GM18951 (cell line): ENCODE measurements at regions not wholly inside any gene's neighbourhood (a gene's known extent, or its start where the extent isn't known, plus 50 kb on each side); places are given as distances from the start of the nearest gene placed in this dataset.

Source experiments
- POLR2A ChIP-seq: IDR thresholded peaks from 4 replicates; pipeline ENCODE4 v1.6.1; 2011; ENCODE audit warnings: mild to moderate bottlenecking; ENCODE audit not compliant: insufficient read length, insufficient read depth; ENCODE audit errors: extremely low read depth
- in situ Hi-C: fragments of 300-500 bp; cut with MboI; formaldehyde crosslinking; loops from one replicate; pipeline ENCODE4 v1.12.0; 2022; ENCODE audit warnings: low sequenced_read_pairs, mixed read lengths, inconsistent platforms; ENCODE audit not compliant: unreplicated experiment

GRCh38 chr7:3149231-3149995 is 105.7 kb upstream of the CARD11 start:
- in situ Hi-C loops = no loop called here
- no peak for TF ChIP-seq POLR2A

- TF ChIP-seq POLR2A = no peak
- in situ Hi-C loops = loop anchor here (10.0 kb wide), 1 partner anchor 285 kb away; no protein-coding TSS in a partner anchor
Measured at GRCh38 chr7:3150027-3150426, 106.4 kb upstream of the CARD11 start.

GRCh38 chr7:3151784-3152183 is 108.1 kb upstream of the CARD11 start:
- in situ Hi-C loops = loop anchor here (10.0 kb wide), 1 partner anchor 287 kb away; no protein-coding TSS in a partner anchor
- no peak for TF ChIP-seq POLR2A

GRCh38 chr7:3152714-3153113 is 109.0 kb upstream of the CARD11 start:
- no peak for TF ChIP-seq POLR2A
- in situ Hi-C loops = loop anchor here (10.0 kb wide), 1 partner anchor 288 kb away; no protein-coding TSS in a partner anchor

- in situ Hi-C loops = loop anchor here (10.0 kb wide), 1 partner anchor 288 kb away; no protein-coding TSS in a partner anchor
Measured at GRCh38 chr7:3153118-3153517, 109.5 kb upstream of the CARD11 start.

GRCh38 chr7:3154317-3154716 is 110.7 kb upstream of the CARD11 start:
- no peak for TF ChIP-seq POLR2A
- in situ Hi-C loops = loop anchor here (10.0 kb wide), 1 partner anchor 290 kb away; no protein-coding TSS in a partner anchor

More at GRCh38 chr7:3153118-3153517, 109.5 kb upstream of the CARD11 start:
- no peak for TF ChIP-seq POLR2A

- TF ChIP-seq POLR2A = no peak
- in situ Hi-C loops = loop anchor here (10.0 kb wide), 1 partner anchor 290 kb away; no protein-coding TSS in a partner anchor
Measured at GRCh38 chr7:3154881-3155494, 111.3 kb upstream of the CARD11 start.

- in situ Hi-C loops = loop anchor here (10.0 kb wide), 1 partner anchor 292 kb away; no protein-coding TSS in a partner anchor
- TF ChIP-seq POLR2A = no peak
Measured at GRCh38 chr7:3156508-3156907, 112.8 kb upstream of the CARD11 start.

GRCh38 chr7:3157566-3158287 is 114.1 kb upstream of the CARD11 start:
- in situ Hi-C loops = loop anchor here (10.0 kb wide), 1 partner anchor 293 kb away; no protein-coding TSS in a partner anchor
- no peak for TF ChIP-seq POLR2A

GRCh38 chr7:3158341-3158760 is 114.7 kb upstream of the CARD11 start:
- in situ Hi-C loops = loop anchor here (10.0 kb wide), 1 partner anchor 294 kb away; no protein-coding TSS in a partner anchor

GRCh38 chr7:3159039-3159438 is 115.4 kb upstream of the CARD11 start:
- in situ Hi-C loops = loop anchor here (10.0 kb wide), 1 partner anchor 294 kb away; no protein-coding TSS in a partner anchor
- no peak for TF ChIP-seq POLR2A

More at GRCh38 chr7:3158341-3158760, 114.7 kb upstream of the CARD11 start:
- TF ChIP-seq POLR2A = no peak

- in situ Hi-C loops = loop anchor here (10.0 kb wide), 1 partner anchor 295 kb away; no protein-coding TSS in a partner anchor
- no peak for TF ChIP-seq POLR2A
Measured at GRCh38 chr7:3159445-3159844, 115.8 kb upstream of the CARD11 start.

GRCh38 chr7:3159926-3160325 is 116.3 kb upstream of the CARD11 start:
- in situ Hi-C loops = loop anchor here (10.0 kb wide), 1 partner anchor 295 kb away; no protein-coding TSS in a partner anchor
